ENCODE measurements at regions not wholly inside any gene's neighbourhood (a gene's known extent, or its start where the extent isn't known, plus 50 kb on each side); places are given as distances from the start of the nearest gene placed in this dataset.

- Histone ChIP-seq H3K27ac (ENCODE audit: low read length) (no peak overlapping the region), H3K4me3 (ENCODE audit: low read length) (no peak overlapping the region), H3K36me3 (ENCODE audit: low read depth, low read length) (no peaks in the 10 kb centered on the region), H2AFZ (ENCODE audit: low read length) (no peak overlapping the region), H3K4me2 (ENCODE audit: low read length) (no peak overlapping the region), H3K9me3 (ENCODE audit: low read length) (no peaks in the 10 kb centered on the region), H3F3A (ENCODE audit: low read length, unreplicated experiment) (no peaks in the 10 kb centered on the region), H3K9me2 (replicated peaks; ENCODE audit: low read length) (no peaks in the 10 kb centered on the region), H4K20me1 (ENCODE audit: low read length) (no peaks in the 10 kb centered on the region), H3K4me1 (ENCODE audit: insufficient read depth, low read length) (no peaks in the 10 kb centered on the region), H3K79me2 (ENCODE audit: low read length) (no peaks in the 10 kb centered on the region), H3K9ac (ENCODE audit: low read length) (no peak overlapping the region), H3K27me3 (ENCODE audit: low read length) (no peaks in the 10 kb centered on the region)
- ATAC-seq (no peak), DNase-seq (no peak)
- ChIA-PET CTCF (no interaction called here), POLR2A (ENCODE audit: unreplicated experiment) (no interaction called here)
- TF ChIP-seq EZH2phosphoT487 (IDR thresholded peaks at IDR 0.05; ENCODE audit: borderline replicate concordance, low read length), result no peak
- no peak for TF ChIP-seq CTCF (conservative IDR thresholded peaks at IDR 0.05; ENCODE audit: low read depth, low read length)
- TF ChIP-seq EZH2 (IDR thresholded peaks at IDR 0.05; ENCODE audit: low read length, unreplicated experiment), result no peak
- BruUV-seq (replicated peaks), result no TSS peak
- intact Hi-C loops (cut with micrococcal nuclease), result no loop called here
Measured at GRCh38 chr18:51656249-51656648, 458.8 kb upstream of the MEX3C start.

GRCh38 chr18:51658436-51658835 lies 461.0 kb upstream of the MEX3C start:
- no peak overlapping the region for H3K9ac ChIP-seq (ENCODE audit: low read length)
- no peak overlapping the region for H3K4me3 ChIP-seq (ENCODE audit: low read length)
- no peaks in the 10 kb centered on the region for H3F3A ChIP-seq (ENCODE audit: low read length, unreplicated experiment)
- BruUV-seq (replicated peaks), result no TSS peak
- intact Hi-C loops (cut with micrococcal nuclease), result no loop called here
- ChIA-PET POLR2A (ENCODE audit: unreplicated experiment) (no interaction called here), CTCF (no interaction called here)
- DNase-seq (no peak), ATAC-seq (no peak)
- H3K36me3 ChIP-seq (ENCODE audit: low read depth, low read length), result no peaks in the 10 kb centered on the region
- no peaks in the 10 kb centered on the region for H3K9me3 ChIP-seq (ENCODE audit: low read length)
- no peaks in the 10 kb centered on the region for H3K4me1 ChIP-seq (ENCODE audit: insufficient read depth, low read length)
- no peaks in the 10 kb centered on the region for H3K79me2 ChIP-seq (ENCODE audit: low read length)
- no peaks in the 10 kb centered on the region for H3K27me3 ChIP-seq (ENCODE audit: low read length)
- no peak for TF ChIP-seq CTCF (conservative IDR thresholded peaks at IDR 0.05; ENCODE audit: low read depth, low read length)
- TF ChIP-seq EZH2 (IDR thresholded peaks at IDR 0.05; ENCODE audit: low read length, unreplicated experiment), result no peak
- no peak for TF ChIP-seq EZH2phosphoT487 (IDR thresholded peaks at IDR 0.05; ENCODE audit: borderline replicate concordance, low read length)
- no peaks in the 10 kb centered on the region for H3K9me2 ChIP-seq (replicated peaks; ENCODE audit: low read length)
- no peak overlapping the region for H3K4me2 ChIP-seq (ENCODE audit: low read length)
- H3K27ac ChIP-seq (ENCODE audit: low read length), result no peak overlapping the region
- H4K20me1 ChIP-seq (ENCODE audit: low read length), result no peaks in the 10 kb centered on the region
- H2AFZ ChIP-seq (ENCODE audit: low read length), result no peak overlapping the region

GRCh38 chr18:51659781-51660180 lies 462.3 kb upstream of the MEX3C start:
- DNase-seq (no peak), ATAC-seq (no peak)
- BruUV-seq (replicated peaks), result no TSS peak
- no peaks in the 10 kb centered on the region for H3K9me3 ChIP-seq (ENCODE audit: low read length)
- no peak overlapping the region for H2AFZ ChIP-seq (ENCODE audit: low read length)
- H3K27me3 ChIP-seq (ENCODE audit: low read length), result no peaks in the 10 kb centered on the region
- H3K9ac ChIP-seq (ENCODE audit: low read length), result no peak overlapping the region
- ChIA-PET POLR2A (ENCODE audit: unreplicated experiment) (no interaction called here), CTCF (no interaction called here)
- intact Hi-C loops (cut with micrococcal nuclease), result no loop called here
- TF ChIP-seq EZH2 (IDR thresholded peaks at IDR 0.05; ENCODE audit: low read length, unreplicated experiment) (no peak), EZH2phosphoT487 (IDR thresholded peaks at IDR 0.05; ENCODE audit: borderline replicate concordance, low read length) (no peak), CTCF (conservative IDR thresholded peaks at IDR 0.05; ENCODE audit: low read depth, low read length) (no peak)
- no peaks in the 10 kb centered on the region for H3K4me1 ChIP-seq (ENCODE audit: insufficient read depth, low read length)
- no peaks in the 10 kb centered on the region for H3K36me3 ChIP-seq (ENCODE audit: low read depth, low read length)
- no peaks in the 10 kb centered on the region for H3F3A ChIP-seq (ENCODE audit: low read length, unreplicated experiment)
- H3K4me3 ChIP-seq (ENCODE audit: low read length), result no peak overlapping the region
- no peaks in the 10 kb centered on the region for H3K79me2 ChIP-seq (ENCODE audit: low read length)
- H3K27ac ChIP-seq (ENCODE audit: low read length), result no peak overlapping the region
- H4K20me1 ChIP-seq (ENCODE audit: low read length), result no peaks in the 10 kb centered on the region
- H3K9me2 ChIP-seq (replicated peaks; ENCODE audit: low read length), result no peaks in the 10 kb centered on the region
- no peak overlapping the region for H3K4me2 ChIP-seq (ENCODE audit: low read length)
